Loucy (cell line): ENCODE measurements at regions not wholly inside any gene's neighbourhood (a gene's known extent, or its start where the extent isn't known, plus 50 kb on each side); places are given as distances from the start of the nearest gene placed in this dataset.

ENCODE experiments used
- H2AFZ ChIP-seq: fragments of 200-600 bp; sonication (generic); 2 replicates; pipeline ENCODE4 v1.6.0; 2016; ENCODE audit warnings: antibody characterized with exemption, mild to moderate bottlenecking, low read length, moderate library complexity
- H3F3A ChIP-seq: fragments of 200-600 bp; 2 replicates; pipeline ENCODE4 v1.6.0; 2016; ENCODE audit warnings: antibody characterized with exemption, low read depth, mild to moderate bottlenecking
- H3K27me3 ChIP-seq: fragments of 200-600 bp; sonication (generic); 2 replicates; pipeline ENCODE4 v1.6.1; 2014; ENCODE audit warnings: low read length, mild to moderate bottlenecking; ENCODE audit not compliant: insufficient read depth, poor library complexity, severe bottlenecking
- H3K36me3 ChIP-seq: fragments of 200-600 bp; sonication (generic); 2 replicates; pipeline ENCODE4 v1.6.1; 2016; ENCODE audit warnings: low read length; ENCODE audit not compliant: insufficient read depth
- H3K4me1 ChIP-seq: fragments of 200-600 bp; sonication (generic); 2 replicates; pipeline ENCODE4 v1.5.1; 2014; ENCODE audit warnings: low read length, mild to moderate bottlenecking; ENCODE audit not compliant: insufficient read depth, poor library complexity, severe bottlenecking
- H3K4me2 ChIP-seq: fragments of 200-600 bp; sonication (generic); 2 replicates; pipeline ENCODE4 v1.6.0; 2014; ENCODE audit warnings: antibody characterized with exemption, low read length, low read depth, mild to moderate bottlenecking; ENCODE audit not compliant: poor library complexity, severe bottlenecking
- H3K4me3 ChIP-seq: fragments of 200-600 bp; sonication (generic); 2 replicates; pipeline ENCODE4 v1.5.1; 2014; ENCODE audit warnings: low read length, mild to moderate bottlenecking, mixed read lengths; ENCODE audit not compliant: poor library complexity, severe bottlenecking
- H3K79me2 ChIP-seq: fragments of 200-600 bp; sonication (generic); 2 replicates; pipeline ENCODE4 v1.6.1; 2014; ENCODE audit warnings: low read length; ENCODE audit not compliant: insufficient read depth
- H3K9ac ChIP-seq: fragments of 200-600 bp; sonication (generic); 2 replicates; pipeline ENCODE4 v1.6.0; 2014; ENCODE audit warnings: mild to moderate bottlenecking, low read depth, low read length, moderate library complexity; ENCODE audit not compliant: poor library complexity, severe bottlenecking
- H3K9me2 ChIP-seq: fragments of 200-600 bp; sonication (generic); replicated peaks from 2 replicates; pipeline ENCODE4 v1.6.1; 2016; ENCODE audit warnings: low read depth, low read length, mixed read lengths
- H3K9me3 ChIP-seq: fragments of 200-600 bp; sonication (generic); 2 replicates; pipeline ENCODE4 v1.6.1; 2014; ENCODE audit warnings: mild to moderate bottlenecking, antibody characterized with exemption, low read length, low read depth; ENCODE audit not compliant: insufficient read depth
- H4K20me1 ChIP-seq: fragments of 200-600 bp; sonication (generic); 2 replicates; pipeline ENCODE4 v1.6.0; 2014; ENCODE audit warnings: antibody characterized with exemption, low read length, mild to moderate bottlenecking; ENCODE audit not compliant: insufficient read depth, poor library complexity, severe bottlenecking
- CTCF ChIP-seq: fragments of 200-600 bp; sonication (generic); conservative IDR thresholded peaks from 2 replicates; pipeline ENCODE4 v1.5.1; 2014; ENCODE audit warnings: mild to moderate bottlenecking, antibody characterized with exemption, low read length
- EZH2phosphoT487 ChIP-seq: fragments of 200-600 bp; IDR thresholded peaks from 2 replicates; pipeline ENCODE4 v1.6.1; 2018; ENCODE audit warnings: antibody characterized with exemption, mild to moderate bottlenecking, moderate library complexity, borderline replicate concordance

- H3K79me2 ChIP-seq, result no peaks in the 10 kb centered on the region
- TF ChIP-seq CTCF (no peak), EZH2phosphoT487 (no peak)
- no peak overlapping the region for H2AFZ ChIP-seq
- no peaks in the 10 kb centered on the region for H3K36me3 ChIP-seq
- H3K9ac ChIP-seq, result no peak overlapping the region
- no peaks in the 10 kb centered on the region for H4K20me1 ChIP-seq
- H3F3A ChIP-seq, result no peaks in the 10 kb centered on the region
- no peak overlapping the region for H3K4me3 ChIP-seq
- H3K27me3 ChIP-seq, result no peaks in the 10 kb centered on the region
- no peak overlapping the region for H3K4me2 ChIP-seq
- H3K9me3 ChIP-seq, result no peaks in the 10 kb centered on the region
- H3K4me1 ChIP-seq, result no peaks in the 10 kb centered on the region
- H3K9me2 ChIP-seq, result no peaks in the 10 kb centered on the region
Observed at GRCh38 chr20:51116765-51117686, 94.1 kb upstream of the KCNG1 start.

DNA sequence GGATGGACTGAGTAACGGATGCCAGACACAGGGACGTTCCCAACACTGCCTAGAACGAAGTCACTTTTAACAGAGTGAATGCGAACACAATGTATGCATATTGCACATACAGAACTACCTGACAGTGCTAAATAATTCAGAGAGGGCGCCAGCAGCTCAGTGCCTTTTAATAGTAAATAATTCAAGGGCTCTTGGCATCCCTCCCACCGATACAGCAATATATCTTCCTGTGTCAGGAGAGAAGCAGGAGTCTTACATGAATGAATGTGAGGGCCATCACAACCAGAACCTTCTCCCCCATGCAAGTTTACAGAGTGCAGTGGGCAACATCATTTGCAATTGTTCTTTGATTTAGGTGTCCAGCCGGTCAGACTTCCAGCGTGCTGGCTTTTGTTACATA is 88.4 kb upstream of the KCNG1 start:
- no peaks in the 10 kb centered on the region for H3K9me3 ChIP-seq
- no peak overlapping the region for H3K9ac ChIP-seq
- H3K79me2 ChIP-seq, result no peaks in the 10 kb centered on the region
- H3K27me3 ChIP-seq, result no peaks in the 10 kb centered on the region
- H3K36me3 ChIP-seq, result no peaks in the 10 kb centered on the region
- H3K4me1 ChIP-seq, result no peaks in the 10 kb centered on the region
- H3K4me3 ChIP-seq, result no peak overlapping the region
- H3K4me2 ChIP-seq, result no peak overlapping the region
- TF ChIP-seq CTCF (no peak), EZH2phosphoT487 (no peak)
- H3F3A ChIP-seq, result no peaks in the 10 kb centered on the region
- no peak overlapping the region for H2AFZ ChIP-seq
- no peaks in the 10 kb centered on the region for H4K20me1 ChIP-seq
- no peaks in the 10 kb centered on the region for H3K9me2 ChIP-seq

DNA sequence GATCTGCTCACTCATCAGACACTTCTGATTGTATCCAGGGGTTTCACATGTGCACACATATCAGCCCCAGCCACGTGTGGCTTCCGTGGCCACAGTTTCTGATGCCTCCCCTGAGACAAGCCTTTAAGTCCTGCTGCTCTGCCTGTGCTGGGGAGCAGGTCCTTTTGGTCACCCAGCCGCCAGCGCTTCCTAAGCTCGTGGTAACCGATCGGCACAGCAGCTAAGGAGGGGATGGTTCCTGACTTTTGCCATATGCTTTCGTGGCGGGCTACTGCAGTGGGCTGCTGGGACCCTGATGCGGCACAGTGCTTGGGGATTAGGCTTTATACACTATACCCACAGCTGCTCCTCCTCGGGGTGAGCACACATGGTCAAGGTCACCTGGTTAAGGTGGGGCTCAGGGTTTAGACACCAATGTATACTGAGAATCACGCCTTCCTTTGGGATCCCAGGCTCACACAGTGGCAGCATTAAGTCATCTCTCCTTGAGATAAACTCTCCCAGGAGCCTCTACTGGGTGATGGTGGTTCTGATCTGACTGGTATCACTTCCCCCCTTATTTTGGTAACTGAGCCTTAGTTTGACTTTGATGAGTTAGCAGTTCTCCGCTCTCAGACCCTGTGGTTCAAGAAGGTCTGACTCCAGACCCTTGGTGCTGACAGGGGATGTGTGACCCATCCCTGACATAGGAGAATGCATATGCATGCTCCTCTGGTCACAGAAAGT is 85.9 kb upstream of the KCNG1 start:
- Histone ChIP-seq H3K9me2 (no peaks in the 10 kb centered on the region), H3K4me3 (no peak overlapping the region), H3K79me2 (no peaks in the 10 kb centered on the region), H3K9ac (no peak overlapping the region), H2AFZ (no peak overlapping the region), H4K20me1 (no peaks in the 10 kb centered on the region), H3K27me3 (no peaks in the 10 kb centered on the region), H3K4me2 (no peak overlapping the region), H3K4me1 (no peaks in the 10 kb centered on the region), H3K9me3 (no peaks in the 10 kb centered on the region), H3K36me3 (no peaks in the 10 kb centered on the region), H3F3A (no peaks in the 10 kb centered on the region)
- TF ChIP-seq CTCF (no peak), EZH2phosphoT487 (no peak)
